ENCODE measurements at regions not wholly inside any gene's neighbourhood (a gene's known extent, or its start where the extent isn't known, plus 50 kb on each side); places are given as distances from the start of the nearest gene placed in this dataset.

- TF ChIP-seq MAX (IDR thresholded peaks at IDR 0.05) = no peak
- TF ChIP-seq TCF12 (IDR thresholded peaks at IDR 0.05; ENCODE audit: low read depth) = no peak
- TF ChIP-seq FOXM1 (IDR thresholded peaks at IDR 0.05; ENCODE audit: borderline replicate concordance, low read depth) = no peak
- TF ChIP-seq TAF1 (IDR thresholded peaks at IDR 0.05; ENCODE audit: low read depth) = no peak
- TF ChIP-seq REST (IDR thresholded peaks at IDR 0.05; ENCODE audit: low read depth) = no peak
These were observed 103.5 kb downstream of the LBH start for GRCh38 chr2:30334762-30335363.
